IMR-90 (cell line): ENCODE measurements at regions not wholly inside any gene's neighbourhood (a gene's known extent, or its start where the extent isn't known, plus 50 kb on each side); places are given as distances from the start of the nearest gene placed in this dataset.

Experiments
- ATAC-seq: fragments of 200-7000 bp; cut with Tn5 transposase; 2 replicates; pipeline ENCODE4 v1.9.1; 2020; ENCODE audit warnings: low read depth, mild to moderate bottlenecking, moderate library complexity
- BruUV-seq: library from RNA; stranded (reverse); fragments of 400-500 nt; replicated peaks from 2 replicates; lab custom pipeline; 2021; lab: Mats Ljungman, UMichigan
- CTCF ChIA-PET: fragments of 300-600 bp; formaldehyde crosslinking; extraction: SDS; loops from one replicate; lab custom pipeline; 2021; ENCODE audit warnings: antibody characterized with exemption; lab: Yijun Ruan, JAX
- POLR2A ChIA-PET: fragments of 300-600 bp; sonication (Branson Sonifier 250); formaldehyde crosslinking; loops from one replicate; lab custom pipeline; 2022; ENCODE audit warnings: antibody characterized with exemption; ENCODE audit not compliant: unreplicated experiment; lab: Charles Lee
- DNase-seq: peaks from one replicate; pipeline ENCODE4 v3.0.0; 2013
- H2AFZ ChIP-seq: replicated peaks from 2 replicates; pipeline ENCODE3; 2013; ENCODE audit warnings: low read length, mild to moderate bottlenecking; ENCODE audit not compliant: poor library complexity
- H2AK5ac ChIP-seq: 2 replicates; pipeline ENCODE4 v1.6.1; 2013; ENCODE audit warnings: low read depth, low read length, inconsistent platforms
- H2AK9ac ChIP-seq: replicated peaks from 2 replicates; pipeline ENCODE3; 2013; ENCODE audit warnings: mild to moderate bottlenecking, low read depth, low read length, moderate library complexity; ENCODE audit not compliant: poor library complexity
- H2BK120ac ChIP-seq: 2 replicates; pipeline ENCODE4 v1.6.1; 2013; ENCODE audit warnings: low read depth, low read length, inconsistent platforms
- H2BK15ac ChIP-seq: 3 replicates; pipeline ENCODE4 v1.6.1; 2013; ENCODE audit warnings: low read depth, low read length, inconsistent platforms
- H2BK20ac ChIP-seq: 2 replicates; pipeline ENCODE4 v1.6.1; 2013; ENCODE audit warnings: low read depth, mild to moderate bottlenecking, inconsistent platforms, low read length, moderate library complexity
- H2BK5ac ChIP-seq: 2 replicates; pipeline ENCODE4 v1.6.1; 2013; ENCODE audit warnings: mild to moderate bottlenecking, low read depth, low read length, inconsistent platforms; ENCODE audit not compliant: poor library complexity, severe bottlenecking
- H3K14ac ChIP-seq: replicated peaks from 2 replicates; pipeline ENCODE4 v1.6.1; 2013; ENCODE audit warnings: low read depth, low read length, inconsistent platforms
- H3K18ac ChIP-seq: 2 replicates; pipeline ENCODE4 v1.6.1; 2013; ENCODE audit warnings: low read depth, low read length, control low read depth
- H3K23ac ChIP-seq: 2 replicates; pipeline ENCODE4 v1.6.1; 2013; ENCODE audit warnings: low read depth, low read length, inconsistent platforms
- H3K27ac ChIP-seq: 2 replicates; pipeline ENCODE4 v1.5.1; 2013; ENCODE audit warnings: mild to moderate bottlenecking, control low read depth, low read length; ENCODE audit not compliant: insufficient read depth
- H3K27me3 ChIP-seq: 2 replicates; pipeline ENCODE4 v1.6.1; 2013; ENCODE audit warnings: low read length; ENCODE audit not compliant: control insufficient read depth, insufficient read depth
- H3K36me3 ChIP-seq: 2 replicates; pipeline ENCODE4 v1.6.1; 2013; ENCODE audit warnings: low read length, mixed read lengths; ENCODE audit not compliant: control insufficient read depth, insufficient read depth
- H3K4ac ChIP-seq: 2 replicates; pipeline ENCODE4 v1.6.1; 2013; ENCODE audit warnings: low read depth, low read length, inconsistent platforms
- H3K4me1 ChIP-seq: 2 replicates; pipeline ENCODE4 v1.6.1; 2013; ENCODE audit warnings: low read length, mixed read lengths; ENCODE audit not compliant: control insufficient read depth, insufficient read depth
- H3K4me2 ChIP-seq: 2 replicates; pipeline ENCODE4 v1.6.1; 2013; ENCODE audit warnings: low read depth, mild to moderate bottlenecking, control low read depth, low read length, moderate library complexity
- H3K4me3 ChIP-seq: 2 replicates; pipeline ENCODE4 v1.5.1; 2013; ENCODE audit warnings: low read depth, mild to moderate bottlenecking, control low read depth, low read length, moderate library complexity; ENCODE audit not compliant: insufficient read depth
- H3K56ac ChIP-seq: 2 replicates; pipeline ENCODE4 v1.6.1; 2013; ENCODE audit warnings: low read length, inconsistent platforms; ENCODE audit not compliant: insufficient read depth; ENCODE audit errors: extremely low read depth
- H3K79me1 ChIP-seq, 2 experiments: 2 replicates each; pipeline ENCODE4 v1.6.1; 2013; ENCODE audit warnings: low read length in 2 of 2, inconsistent platforms in 1 of 2, low read depth in 1 of 2
- H3K9ac ChIP-seq: 2 replicates; pipeline ENCODE4 v1.6.1; 2013; ENCODE audit warnings: low read depth, low read length, control low read depth
- H3K9me1 ChIP-seq: 2 replicates; pipeline ENCODE4 v1.6.1; 2013; ENCODE audit warnings: low read length, inconsistent platforms; ENCODE audit not compliant: insufficient read depth
- H3K9me3 ChIP-seq: 2 replicates; pipeline ENCODE4 v1.6.1; 2013; ENCODE audit warnings: low read length; ENCODE audit not compliant: control insufficient read depth, insufficient read depth
- H4K20me1 ChIP-seq: 2 replicates; pipeline ENCODE4 v1.6.1; 2013; ENCODE audit warnings: low read length, inconsistent platforms; ENCODE audit not compliant: insufficient read depth
- H4K5ac ChIP-seq: 2 replicates; pipeline ENCODE4 v1.6.1; 2013; ENCODE audit warnings: mild to moderate bottlenecking, low read depth, low read length, control low read depth
- H4K8ac ChIP-seq, 2 experiments: 2 replicates each; pipeline ENCODE4 v1.6.1; 2013; ENCODE audit warnings: low read depth in 2 of 2, low read length in 2 of 2, control low read depth in 1 of 2, inconsistent platforms in 1 of 2
- H4K91ac ChIP-seq: 2 replicates; pipeline ENCODE4 v1.6.1; 2013; ENCODE audit warnings: low read depth, low read length, inconsistent platforms; ENCODE audit not compliant: insufficient read depth
- BHLHE40 ChIP-seq: fragments of 150-350 bp; IDR thresholded peaks from 2 replicates; pipeline ENCODE4 v1.6.1; 2016; ENCODE audit warnings: mild to moderate bottlenecking, low read depth, low read length
- CEBPB ChIP-seq: IDR thresholded peaks from 2 replicates; pipeline ENCODE4 v1.6.1; 2012; ENCODE audit warnings: low read depth, low read length, improper control_type of control experiment
- CHD1 ChIP-seq: IDR thresholded peaks from 2 replicates; pipeline ENCODE4 v1.6.1; 2012; ENCODE audit warnings: low read depth, low read length, improper control_type of control experiment
- CTCF ChIP-seq: conservative IDR thresholded peaks from 2 replicates; pipeline ENCODE4 v1.5.1; 2012; ENCODE audit warnings: mild to moderate bottlenecking, low read depth, low read length, improper control_type of control experiment
- ELK1 ChIP-seq: fragments of 150-350 bp; IDR thresholded peaks from 2 replicates; pipeline ENCODE4 v1.6.1; 2016; ENCODE audit warnings: low read depth, mild to moderate bottlenecking, low read length, moderate library complexity, borderline replicate concordance
- FOS ChIP-seq: fragments of 150-350 bp; IDR thresholded peaks from 2 replicates; pipeline ENCODE4 v1.6.1; 2016; ENCODE audit warnings: low read depth, low read length
- MAFK ChIP-seq: IDR thresholded peaks from 2 replicates; pipeline ENCODE4 v1.6.1; 2012; ENCODE audit warnings: low read depth, low read length, improper control_type of control experiment
- MAZ ChIP-seq: IDR thresholded peaks from 2 replicates; pipeline ENCODE4 v1.6.1; 2012; ENCODE audit warnings: low read depth, mild to moderate bottlenecking, low read length, improper control_type of control experiment, moderate library complexity, borderline replicate concordance
- MXI1 ChIP-seq: IDR thresholded peaks from 2 replicates; pipeline ENCODE4 v1.6.1; 2012; ENCODE audit warnings: low read depth, mild to moderate bottlenecking, low read length, moderate library complexity, borderline replicate concordance
- NFE2L2 ChIP-seq: fragments of 150-350 bp; IDR thresholded peaks from 2 replicates; pipeline ENCODE4 v1.6.1; 2016; ENCODE audit warnings: low read depth, mild to moderate bottlenecking, low read length
- POLR2A ChIP-seq: IDR thresholded peaks from 2 replicates; pipeline ENCODE4 v1.6.1; 2012; ENCODE audit warnings: mild to moderate bottlenecking, low read depth, low read length
- RAD21 ChIP-seq: IDR thresholded peaks from 2 replicates; pipeline ENCODE4 v1.6.1; 2012; ENCODE audit warnings: low read length, improper control_type of control experiment
- RCOR1 ChIP-seq: IDR thresholded peaks from 2 replicates; pipeline ENCODE4 v1.6.1; 2012; ENCODE audit warnings: mild to moderate bottlenecking, low read length, improper control_type of control experiment; ENCODE audit not compliant: insufficient replicate concordance
- RFX5 ChIP-seq: IDR thresholded peaks from 2 replicates; pipeline ENCODE4 v1.8.0; 2012; ENCODE audit warnings: low read depth, mild to moderate bottlenecking, low read length, moderate library complexity
- SMC3 ChIP-seq: fragments of 150-350 bp; IDR thresholded peaks from 2 replicates; pipeline ENCODE4 v1.6.1; 2016; ENCODE audit warnings: low read depth, mild to moderate bottlenecking, antibody characterized with exemption, low read length, moderate library complexity
- USF2 ChIP-seq: fragments of 150-350 bp; IDR thresholded peaks from 2 replicates; pipeline ENCODE4 v1.6.1; 2017; ENCODE audit warnings: mild to moderate bottlenecking, antibody characterized with exemption, low read length, low read depth
- WGBS, 2 experiments: methylation state at CpG; one replicate each; pipeline versions ENCODE4 v1.1.5 to v1.1.7; 2013; ENCODE audit warnings: missing lambda C conversion rate in 2 of 2; ENCODE audit not compliant: insufficient read length in 1 of 2; ENCODE audit errors: extremely low coverage in 2 of 2; 5-methylcytosine and 5-hydroxymethylcytosine counted together
- dilution Hi-C: fragments of 300-500 bp; cut with HindIII; formaldehyde crosslinking; loops from one replicate; pipeline ENCODE4 v1.14.3; 2018; ENCODE audit warnings: low sequenced_read_pairs; ENCODE audit not compliant: unreplicated experiment
- in situ Hi-C: fragments of 300-500 bp; cut with MboI; formaldehyde crosslinking; loops from 3 replicates; pipeline ENCODE4 v1.14.3; 2019; ENCODE audit warnings: low sequenced_read_pairs, inconsistent platforms, mixed read lengths
- intact Hi-C: fragments of 100-400 bp; cut with micrococcal nuclease; formaldehyde crosslinking; loops from 2 replicates; pipeline ENCODE4 v1.10.0; 2022

- H3K27ac ChIP-seq = no peak overlapping the region
- no peaks in the 10 kb centered on the region for H3K27me3 ChIP-seq
- ATAC-seq (no peak), DNase-seq (no peak)
- ChIA-PET CTCF (no interaction called here), POLR2A (no interaction called here)
- no peak overlapping the region for H3K14ac ChIP-seq
- H3K4me2 ChIP-seq = no peak overlapping the region
- TF ChIP-seq USF2 (no peak), POLR2A (no peak), SMC3 (no peak), ELK1 (no peak), MAFK (no peak), NFE2L2 (no peak), CHD1 (no peak), FOS (no peak), MXI1 (no peak), RFX5 (no peak), MAZ (no peak), CTCF (no peak), CEBPB (no peak), RCOR1 (no peak), RAD21 (no peak), BHLHE40 (no peak)
- H3K79me1 ChIP-seq = no peaks in the 10 kb centered on the region
- H2BK15ac ChIP-seq = no peak overlapping the region
- dilution Hi-C loops = no loop called here
- H3K4me1 ChIP-seq = peaks cover 2% of the 10 kb centered on the region; the same call in 1 of the 2 replicates
- no peaks in the 10 kb centered on the region for H3K36me3 ChIP-seq
- no peak overlapping the region for H2BK5ac ChIP-seq
- H3K18ac ChIP-seq = no peak overlapping the region
- H2BK20ac ChIP-seq = no peak overlapping the region
- H3K9me3 ChIP-seq = no peaks in the 10 kb centered on the region
- H3K9me1 ChIP-seq = no peaks in the 10 kb centered on the region
- H4K20me1 ChIP-seq = no peaks in the 10 kb centered on the region
- no peak overlapping the region for H4K5ac ChIP-seq
- intact Hi-C loops = no loop called here
- H3K4ac ChIP-seq = no peak overlapping the region
- no peak overlapping the region for H3K9ac ChIP-seq
- H4K91ac ChIP-seq = no peak overlapping the region
- H3K4me3 ChIP-seq = no peak overlapping the region
- no peak overlapping the region for H2AFZ ChIP-seq
- no peak overlapping the region for H2BK120ac ChIP-seq
- H3K56ac ChIP-seq = no peak overlapping the region
- no TSS peak for BruUV-seq
- H4K8ac ChIP-seq = no peak overlapping the region
- in situ Hi-C loops = no loop called here
- no peak overlapping the region for H2AK5ac ChIP-seq
- H2AK9ac ChIP-seq = no peak overlapping the region
- no CpG with 5 or more reads among the region's 1 CpG for WGBS, 2 experiments
- no peak overlapping the region for H3K23ac ChIP-seq
These were observed 1100.2 kb upstream of the INTU start for GRCh38 chr4:126532527-126532926.
